ENCODE measurements at regions not wholly inside any gene's neighbourhood (a gene's known extent, or its start where the extent isn't known, plus 50 kb on each side); places are given as distances from the start of the nearest gene placed in this dataset.
"Not testable (repeated sequence)": the region's sequence is repeated elsewhere in the genome, so short reads cannot be mapped to it uniquely, and the experiment has no call there.

GRCh38 chr17:77087650-77088454, 52.9 kb upstream of the SEC14L1 start:
- DNase-seq: no peak

DNA sequence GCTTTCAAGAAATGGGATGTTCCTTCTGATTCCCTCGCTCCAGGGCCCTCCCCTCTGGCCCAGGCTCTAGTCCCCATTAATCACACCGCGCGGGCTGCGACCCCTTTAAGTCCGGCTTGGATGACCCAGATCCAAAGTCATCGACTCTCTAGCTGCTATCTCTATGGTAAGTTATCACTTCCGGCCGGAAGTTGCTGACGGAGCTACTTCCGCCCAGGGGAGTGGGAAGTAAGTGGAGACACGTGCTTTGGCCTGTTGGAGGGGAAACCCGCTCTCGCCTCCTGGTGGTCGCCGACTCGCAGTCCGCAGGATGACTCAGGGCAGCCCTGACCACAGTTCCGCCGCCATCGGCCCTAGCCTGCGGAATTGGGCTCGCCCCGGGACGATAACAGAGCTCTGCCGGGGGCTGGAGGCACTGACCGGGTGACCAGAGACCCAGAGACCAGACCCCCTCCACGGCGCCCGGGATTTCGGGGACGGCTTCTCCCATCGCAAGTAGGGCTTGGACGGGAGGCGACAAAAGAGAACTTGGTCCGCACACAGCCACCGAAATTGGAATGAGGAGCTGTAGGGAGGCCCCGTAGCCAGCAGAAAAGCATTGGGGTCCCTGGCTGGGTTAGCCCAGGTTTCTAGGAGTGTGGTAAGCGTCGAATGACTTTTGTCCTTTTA, 52.2 kb upstream of the SEC14L1 start:
- peak; percentile 99 for DNase-seq

- peak; percentile 67 for DNase-seq
Observed at GRCh38 chr17:77089124-77089490, 51.7 kb upstream of the SEC14L1 start.

GRCh38 chr17:77089949-77090348, 50.8 kb upstream of the SEC14L1 start:
- not testable (repeated sequence) for DNase-seq

- DNase-seq: no peak
Observed at GRCh38 chr17:77090476-77090875, 50.3 kb upstream of the SEC14L1 start.
